DND-41 (cell line): ENCODE measurements at regions not wholly inside any gene's neighbourhood (a gene's known extent, or its start where the extent isn't known, plus 50 kb on each side); places are given as distances from the start of the nearest gene placed in this dataset.

Source experiments
- EZH2 ChIP-seq: IDR thresholded peaks from 3 replicates; pipeline ENCODE4 v1.6.1; 2012; ENCODE audit warnings: borderline replicate concordance, low read depth, mild to moderate bottlenecking, moderate library complexity, low read length, inconsistent platforms; ENCODE audit not compliant: severe bottlenecking
- TF ChIP-seq, protein P1 (sequence below): IDR thresholded peaks from 2 replicates; pipeline ENCODE4 v1.5.1; 2012; ENCODE audit warnings: borderline replicate concordance, low read length, moderate library complexity, mild to moderate bottlenecking; ENCODE audit not compliant: poor library complexity, severe bottlenecking; ENCODE audit errors: extremely low read depth

DNA sequence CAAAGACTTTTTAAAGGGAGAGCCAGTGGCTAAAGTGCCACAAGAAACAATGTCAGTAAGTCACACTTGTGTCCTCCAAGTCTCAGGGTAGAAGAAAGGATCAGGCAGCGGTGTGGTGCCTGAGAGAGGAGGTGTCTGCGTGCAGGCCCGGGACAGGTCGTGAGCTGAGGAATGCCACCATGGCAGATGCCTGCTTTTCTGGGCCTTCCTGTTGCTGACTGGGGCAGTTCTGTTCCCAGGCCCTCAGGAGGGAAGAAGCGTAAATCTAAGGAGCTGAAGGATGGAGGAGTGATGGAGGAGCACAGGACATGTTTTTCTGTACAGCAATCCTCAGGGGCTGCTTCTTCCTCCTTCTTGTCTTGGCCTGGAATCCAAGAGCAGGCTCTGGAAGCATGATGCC is 165.8 kb downstream of the ZBTB18 start:
- TF ChIP-seq, protein P1, sequence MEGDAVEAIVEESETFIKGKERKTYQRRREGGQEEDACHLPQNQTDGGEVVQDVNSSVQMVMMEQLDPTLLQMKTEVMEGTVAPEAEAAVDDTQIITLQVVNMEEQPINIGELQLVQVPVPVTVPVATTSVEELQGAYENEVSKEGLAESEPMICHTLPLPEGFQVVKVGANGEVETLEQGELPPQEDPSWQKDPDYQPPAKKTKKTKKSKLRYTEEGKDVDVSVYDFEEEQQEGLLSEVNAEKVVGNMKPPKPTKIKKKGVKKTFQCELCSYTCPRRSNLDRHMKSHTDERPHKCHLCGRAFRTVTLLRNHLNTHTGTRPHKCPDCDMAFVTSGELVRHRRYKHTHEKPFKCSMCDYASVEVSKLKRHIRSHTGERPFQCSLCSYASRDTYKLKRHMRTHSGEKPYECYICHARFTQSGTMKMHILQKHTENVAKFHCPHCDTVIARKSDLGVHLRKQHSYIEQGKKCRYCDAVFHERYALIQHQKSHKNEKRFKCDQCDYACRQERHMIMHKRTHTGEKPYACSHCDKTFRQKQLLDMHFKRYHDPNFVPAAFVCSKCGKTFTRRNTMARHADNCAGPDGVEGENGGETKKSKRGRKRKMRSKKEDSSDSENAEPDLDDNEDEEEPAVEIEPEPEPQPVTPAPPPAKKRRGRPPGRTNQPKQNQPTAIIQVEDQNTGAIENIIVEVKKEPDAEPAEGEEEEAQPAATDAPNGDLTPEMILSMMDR: no peak
- no peak for TF ChIP-seq EZH2
